Fibroblast of the conjunctiva (primary cell): ENCODE measurements at regions not wholly inside any gene's neighbourhood (a gene's known extent, or its start where the extent isn't known, plus 50 kb on each side); places are given as distances from the start of the nearest gene placed in this dataset.

Experiments
- DNase-seq: peaks from one replicate; pipeline ENCODE4 v3.0.0-alpha.2; 2010; ENCODE audit warnings: low read depth

- no peak for DNase-seq
These were observed 312.0 kb downstream of the SAMD5 start for GRCh38 chr6:147820520-147820919.

GRCh38 chr6:147821295-147821897, 312.9 kb downstream of the SAMD5 start:
- DNase-seq: no peak

- no peak for DNase-seq
These were observed 315.4 kb downstream of the SAMD5 start for GRCh38 chr6:147823936-147824335.

GRCh38 chr6:147825848-147826247, 317.4 kb downstream of the SAMD5 start:
- DNase-seq: no peak

GRCh38 chr6:147826698-147827097, 318.2 kb downstream of the SAMD5 start:
- DNase-seq: no peak

GRCh38 chr6:147829418-147829817, 320.9 kb downstream of the SAMD5 start:
- no peak for DNase-seq

GRCh38 chr6:147829835-147830234, 321.3 kb downstream of the SAMD5 start:
- DNase-seq: no peak

- DNase-seq: no peak
These were observed 322.9 kb downstream of the SAMD5 start for GRCh38 chr6:147831356-147831755.

- DNase-seq: no peak
These were observed 325.1 kb downstream of the SAMD5 start for GRCh38 chr6:147833607-147834006.

- peak; percentile 0 for DNase-seq
These were observed 325.7 kb downstream of the SAMD5 start for GRCh38 chr6:147834084-147834776.

GRCh38 chr6:147837540-147837939, 329.1 kb downstream of the SAMD5 start:
- no peak for DNase-seq

- no peak for DNase-seq
These were observed 331.5 kb downstream of the SAMD5 start for GRCh38 chr6:147839708-147840610.

GRCh38 chr6:147841547-147842148, 333.2 kb downstream of the SAMD5 start:
- no peak for DNase-seq

GRCh38 chr6:147849401-147850330, 341.2 kb downstream of the SAMD5 start:
- no peak for DNase-seq

GRCh38 chr6:147852772-147853171, 344.3 kb downstream of the SAMD5 start:
- no peak for DNase-seq

- DNase-seq: no peak
These were observed 345.1 kb downstream of the SAMD5 start for GRCh38 chr6:147853574-147853973.

GRCh38 chr6:147855803-147856482, 347.5 kb downstream of the SAMD5 start:
- DNase-seq: peak; percentile 6

- no peak for DNase-seq
These were observed 348.2 kb downstream of the SAMD5 start for GRCh38 chr6:147856687-147857086.

GRCh38 chr6:147858421-147858820, 349.9 kb downstream of the SAMD5 start:
- no peak for DNase-seq

GRCh38 chr6:147859071-147859470, 350.6 kb downstream of the SAMD5 start:
- no peak for DNase-seq

GRCh38 chr6:147861696-147862095, 353.2 kb downstream of the SAMD5 start:
- DNase-seq: no peak
